H1 (cell line): ENCODE measurements at regions not wholly inside any gene's neighbourhood (a gene's known extent, or its start where the extent isn't known, plus 50 kb on each side); places are given as distances from the start of the nearest gene placed in this dataset.

ENCODE experiments used
- CTCF ChIA-PET: fragments of 300-600 bp; sonication (Branson Sonifier 250); formaldehyde crosslinking; loops from one replicate; lab custom pipeline; 2021; ENCODE audit not compliant: partially characterized antibody; lab: Charles Lee
- POLR2A ChIA-PET: fragments of 300-600 bp; sonication (Branson Sonifier 250); formaldehyde crosslinking; loops from one replicate; lab custom pipeline; 2021; ENCODE audit warnings: inconsistent platforms; ENCODE audit not compliant: partially characterized antibody; lab: Charles Lee
- DNase-seq, 2 experiments: peaks; one replicate each; pipeline versions ENCODE4 v3.0.0 to v3.0.0-alpha.2; 2010 to 2022; ENCODE audit warnings: low spot score in 2 of 2, low read depth in 1 of 2, mixed read lengths in 1 of 2
- FAIRE-seq: peaks from 2 replicates; lab custom pipeline; 2011; peaks lifted over from hg19 to GRCh38; lab: Jason Lieb, UNC
- H2AFZ ChIP-seq: 2 replicates; pipeline ENCODE4 v1.8.1; 2012; ENCODE audit warnings: low read length, inconsistent platforms
- H2AK5ac ChIP-seq: 2 replicates; pipeline ENCODE4 v1.6.1; 2013; ENCODE audit warnings: low read depth, low read length
- H2BK120ac ChIP-seq: replicated peaks from 2 replicates; pipeline ENCODE3; 2013; ENCODE audit warnings: low read depth, low read length, inconsistent platforms
- H2BK12ac ChIP-seq: 2 replicates; pipeline ENCODE4 v1.6.1; 2013; ENCODE audit warnings: low read depth, low read length
- H2BK15ac ChIP-seq: 2 replicates; pipeline ENCODE4 v1.6.1; 2013; ENCODE audit warnings: low read length
- H2BK20ac ChIP-seq: 2 replicates; pipeline ENCODE4 v1.6.1; 2013; ENCODE audit warnings: low read length
- H2BK5ac ChIP-seq: 2 replicates; pipeline ENCODE4 v1.6.1; 2013; ENCODE audit warnings: low read depth, low read length
- H3K14ac ChIP-seq: 2 replicates; pipeline ENCODE4 v1.6.1; 2013; ENCODE audit warnings: inconsistent platforms; ENCODE audit not compliant: insufficient read length
- H3K18ac ChIP-seq: 2 replicates; pipeline ENCODE4 v1.6.1; 2013; ENCODE audit warnings: low read length; ENCODE audit errors: extremely low read depth
- H3K23ac ChIP-seq: 2 replicates; pipeline ENCODE4 v1.6.1; 2013; ENCODE audit warnings: inconsistent platforms; ENCODE audit not compliant: insufficient read length
- H3K23me2 ChIP-seq: 2 replicates; pipeline ENCODE4 v1.6.1; 2013; ENCODE audit warnings: low read depth, low read length
- H3K27ac ChIP-seq: 2 replicates; pipeline ENCODE4 v1.6.1; 2011; ENCODE audit warnings: low read depth, low read length, inconsistent platforms
- H3K27me3 ChIP-seq, 4 experiments: replicated peaks in 1 of 4; 1 replicate in 1 of 4; 2 replicates in 3 of 4; pipeline versions ENCODE4 v1.6.1 to v1.8.1; 2011 to 2013; ENCODE audit warnings: low read length in 3 of 4, mild to moderate bottlenecking in 3 of 4, inconsistent platforms in 2 of 4, mixed read lengths in 2 of 4, moderate library complexity in 1 of 4; ENCODE audit not compliant: control insufficient read depth in 3 of 4, insufficient read depth in 3 of 4; ENCODE audit errors: extremely low read depth in 1 of 4
- H3K36me3 ChIP-seq, 4 experiments: 2 replicates each; pipeline versions ENCODE4 v1.6.1 to v1.8.1; 2011 to 2013; ENCODE audit warnings: mild to moderate bottlenecking in 4 of 4, low read length in 3 of 4, moderate library complexity in 2 of 4, control low read depth in 1 of 4, inconsistent platforms in 1 of 4; ENCODE audit not compliant: insufficient read depth in 4 of 4, control insufficient read depth in 2 of 4
- H3K4ac ChIP-seq: replicated peaks from 2 replicates; pipeline ENCODE3; 2013; ENCODE audit warnings: low read length, low read depth, mixed read lengths, inconsistent platforms; ENCODE audit not compliant: insufficient read length
- H3K4me1 ChIP-seq, 4 experiments: replicated peaks in 1 of 4; 1 replicate in 1 of 4; 2 replicates in 3 of 4; pipeline versions ENCODE4 v1.6.1 to v1.8.1; 2011 to 2013; ENCODE audit warnings: low read length in 3 of 4, inconsistent platforms in 2 of 4, mixed read lengths in 1 of 4; ENCODE audit not compliant: insufficient read depth in 4 of 4, control insufficient read depth in 3 of 4
- H3K4me2 ChIP-seq, 2 experiments: 2 replicates each; pipeline versions ENCODE4 v1.6.1 to v1.8.1; 2011 to 2013; ENCODE audit warnings: low read depth in 2 of 2, low read length in 2 of 2, control low read depth in 1 of 2, inconsistent platforms in 1 of 2, mild to moderate bottlenecking in 1 of 2; ENCODE audit not compliant: insufficient read depth in 1 of 2
- H3K4me3 ChIP-seq, 4 experiments: fragments of 200-600, 300-600 bp in 1 of 4; sonication (generic), shearing (Covaris generic), sonication (Bioruptor Twin) in 1 of 4; 2 replicates each; pipeline versions ENCODE4 v1.5.1 to v1.8.1; 2011 to 2016; ENCODE audit warnings: low read length in 4 of 4, low read depth in 3 of 4, control low read depth in 2 of 4, inconsistent platforms in 2 of 4, mild to moderate bottlenecking in 2 of 4, mixed read lengths in 1 of 4, moderate library complexity in 1 of 4; ENCODE audit not compliant: insufficient read depth in 2 of 4; ENCODE audit errors: extremely low read depth in 1 of 4
- H3K56ac ChIP-seq: replicated peaks from 2 replicates; pipeline ENCODE3; 2013; ENCODE audit warnings: low read depth, mild to moderate bottlenecking, mixed read lengths, low read length, inconsistent platforms; ENCODE audit not compliant: insufficient read length
- H3K79me1 ChIP-seq: 2 replicates; pipeline ENCODE4 v1.6.1; 2013; ENCODE audit warnings: low read depth, low read length, control low read depth
- H3K79me2 ChIP-seq, 2 experiments: 2 replicates each; pipeline versions ENCODE4 v1.6.1 to v1.8.1; 2012 to 2013; ENCODE audit warnings: low read length in 2 of 2, mild to moderate bottlenecking in 2 of 2, inconsistent platforms in 1 of 2; ENCODE audit not compliant: insufficient read depth in 2 of 2, control insufficient read depth in 1 of 2
- H3K9ac ChIP-seq, 4 experiments: replicated peaks in 1 of 4; 1 replicate in 1 of 4; 2 replicates in 3 of 4; pipeline versions ENCODE4 v1.6.1 to v1.8.1; 2011 to 2013; ENCODE audit warnings: low read depth in 3 of 4, low read length in 3 of 4, control low read depth in 2 of 4, mild to moderate bottlenecking in 2 of 4, moderate library complexity in 2 of 4, inconsistent platforms in 1 of 4; ENCODE audit errors: extremely low read depth in 1 of 4
- H3K9me3 ChIP-seq, 2 experiments: 2 replicates each; pipeline versions ENCODE4 v1.6.1 to v1.8.1; 2012 to 2013; ENCODE audit warnings: mild to moderate bottlenecking in 2 of 2, moderate library complexity in 2 of 2, control low read depth in 1 of 2, inconsistent platforms in 1 of 2, low read depth in 1 of 2, low read length in 1 of 2, mixed read lengths in 1 of 2; ENCODE audit not compliant: insufficient read depth in 2 of 2
- H4K20me1 ChIP-seq, 2 experiments: replicated peaks in 1 of 2; 2 replicates each; pipeline versions ENCODE3 to v1.8.1; 2011 to 2013; ENCODE audit warnings: inconsistent platforms in 2 of 2, low read length in 2 of 2, mild to moderate bottlenecking in 1 of 2; ENCODE audit not compliant: insufficient read depth in 2 of 2, control insufficient read depth in 1 of 2
- H4K5ac ChIP-seq: 2 replicates; pipeline ENCODE4 v1.6.1; 2013; ENCODE audit warnings: low read length, low read depth, mixed read lengths, inconsistent platforms; ENCODE audit not compliant: insufficient read length
- H4K8ac ChIP-seq: 2 replicates; pipeline ENCODE4 v1.8.0; 2013; ENCODE audit warnings: mild to moderate bottlenecking, moderate library complexity, low read length, inconsistent platforms; ENCODE audit not compliant: insufficient read depth; ENCODE audit errors: extremely low read depth
- H4K91ac ChIP-seq: replicated peaks from 2 replicates; pipeline ENCODE3; 2013; ENCODE audit warnings: low read length, mixed read lengths, inconsistent platforms; ENCODE audit not compliant: insufficient read length
- ATF2 ChIP-seq: IDR thresholded peaks from 2 replicates; pipeline ENCODE4 v1.6.1; 2012; ENCODE audit warnings: low read length, inconsistent platforms
- CTCF ChIP-seq, 3 experiments: IDR thresholded peaks; 1 replicate in 2 of 3; 2 replicates in 1 of 3; pipeline versions ENCODE4 v1.5.1 to v1.6.1; 2011; ENCODE audit warnings: low read length in 3 of 3, mild to moderate bottlenecking in 3 of 3, inconsistent platforms in 2 of 3, low read depth in 1 of 3, moderate library complexity in 1 of 3; ENCODE audit not compliant: insufficient read depth in 1 of 3; ENCODE audit errors: control extremely low read depth in 1 of 3
- GTF2F1 ChIP-seq: IDR thresholded peaks from 2 replicates; pipeline ENCODE4 v1.6.1; 2012; ENCODE audit warnings: low read depth, low read length, improper control_type of control experiment, borderline replicate concordance
- JUND ChIP-seq: IDR thresholded peaks from 2 replicates; pipeline ENCODE4 v1.6.1; 2011; ENCODE audit warnings: mild to moderate bottlenecking, improper control_type of control experiment, low read length
- POLR2AphosphoS5 ChIP-seq: IDR thresholded peaks from 2 replicates; pipeline ENCODE4 v1.6.1; 2011; ENCODE audit warnings: low read depth, low read length
- TAF1 ChIP-seq: IDR thresholded peaks from 2 replicates; pipeline ENCODE4 v1.6.1; 2011; ENCODE audit warnings: mild to moderate bottlenecking, low read depth, low read length
- WGBS, 2 experiments: shearing (Covaris generic) in 1 of 2; methylation state at CpG; one replicate each; pipeline versions ENCODE4 v1.1.6 to v1.1.7; 2013 to 2015; ENCODE audit warnings: low lambda C conversion rate in 2 of 2, mixed read lengths in 2 of 2, inconsistent platforms in 1 of 2, low coverage in 1 of 2, missing lambda C conversion rate in 1 of 2; ENCODE audit not compliant: insufficient replicate concordance in 2 of 2, insufficient coverage in 1 of 2, insufficient read length in 1 of 2; ENCODE audit errors: extremely low coverage in 1 of 2, missing lambda C conversion rate in 1 of 2; 5-methylcytosine and 5-hydroxymethylcytosine counted together

GRCh38 chr2:95539290-95539689 lies 52.5 kb upstream of the TRIM43 start:
- Histone ChIP-seq H4K8ac (no peak overlapping the region), H3K4ac (no peak overlapping the region), H2AFZ (no peak overlapping the region), H2AK5ac (no peak overlapping the region), H3K14ac (no peak overlapping the region), H2BK5ac (no peak overlapping the region), H3K36me3 (no peaks in the 10 kb centered on the region), H3K4me2 (no peak overlapping the region), H3K9me3 (peaks cover 56 to 58% of the 10 kb centered on the region in 2 experiments), H4K5ac (no peak overlapping the region), H2BK120ac (no peak overlapping the region), H3K23me2 (no peaks in the 10 kb centered on the region), H2BK12ac (no peak overlapping the region), H3K4me1 (no peaks in the 10 kb centered on the region), H3K27ac (no peak overlapping the region), H3K23ac (no peak overlapping the region), H3K56ac (no peak overlapping the region), H2BK15ac (no peak overlapping the region), H3K79me2 (no peaks in the 10 kb centered on the region), H3K27me3 (peaks cover 0 to 1% (median 0%) of the 10 kb centered on the region in 4 experiments; a peak in 1 of 7 replicates), H3K4me3 (no peak overlapping the region), H3K18ac (no peak overlapping the region), H3K9ac (no peak overlapping the region), H2BK20ac (no peak overlapping the region), H4K20me1 (no peaks in the 10 kb centered on the region), H3K79me1 (no peaks in the 10 kb centered on the region), H4K91ac (no peak overlapping the region)
- 70 to 100% methylated on average over 1 of the region's 1 CpG for WGBS, 2 experiments
- FAIRE-seq = no peak
- TF ChIP-seq ATF2 = no peak
- TF ChIP-seq GTF2F1 = no peak
- TF ChIP-seq TAF1 = no peak
- TF ChIP-seq POLR2AphosphoS5 = no peak
- no peak for TF ChIP-seq JUND
- TF ChIP-seq CTCF (IDR thresholded peaks at IDR 0.05; ENCODE audit: control extremely low read depth in 1 of 3, insufficient read depth in 1 of 3, low read depth in 1 of 3, low read length in 3 of 3) = no peak
- ChIA-PET CTCF (no interaction called here), POLR2A (no interaction called here)
- DNase-seq = no peak
